ENCODE measurements at regions not wholly inside any gene's neighbourhood (a gene's known extent, or its start where the extent isn't known, plus 50 kb on each side); places are given as distances from the start of the nearest gene placed in this dataset.

DNA sequence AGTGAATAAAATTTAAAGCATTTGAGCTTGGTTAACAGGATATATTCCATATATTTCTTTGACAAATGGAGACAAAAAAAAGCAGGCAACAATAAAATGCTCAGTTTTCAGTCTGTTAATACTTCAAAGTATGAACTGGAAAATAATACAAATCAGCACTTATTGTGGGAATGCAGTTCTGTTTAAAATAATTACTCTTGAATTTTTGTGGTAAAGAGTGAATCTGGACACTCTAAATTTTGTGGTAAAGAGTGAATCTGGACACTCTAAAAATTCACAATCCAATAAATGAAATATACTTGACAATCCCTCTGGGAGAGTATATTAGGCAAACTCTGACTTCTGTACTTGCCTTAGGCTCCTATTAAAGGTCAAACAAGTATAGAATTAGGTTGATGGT, 141.9 kb upstream of the RASA1 start:
- TF ChIP-seq, protein P1, sequence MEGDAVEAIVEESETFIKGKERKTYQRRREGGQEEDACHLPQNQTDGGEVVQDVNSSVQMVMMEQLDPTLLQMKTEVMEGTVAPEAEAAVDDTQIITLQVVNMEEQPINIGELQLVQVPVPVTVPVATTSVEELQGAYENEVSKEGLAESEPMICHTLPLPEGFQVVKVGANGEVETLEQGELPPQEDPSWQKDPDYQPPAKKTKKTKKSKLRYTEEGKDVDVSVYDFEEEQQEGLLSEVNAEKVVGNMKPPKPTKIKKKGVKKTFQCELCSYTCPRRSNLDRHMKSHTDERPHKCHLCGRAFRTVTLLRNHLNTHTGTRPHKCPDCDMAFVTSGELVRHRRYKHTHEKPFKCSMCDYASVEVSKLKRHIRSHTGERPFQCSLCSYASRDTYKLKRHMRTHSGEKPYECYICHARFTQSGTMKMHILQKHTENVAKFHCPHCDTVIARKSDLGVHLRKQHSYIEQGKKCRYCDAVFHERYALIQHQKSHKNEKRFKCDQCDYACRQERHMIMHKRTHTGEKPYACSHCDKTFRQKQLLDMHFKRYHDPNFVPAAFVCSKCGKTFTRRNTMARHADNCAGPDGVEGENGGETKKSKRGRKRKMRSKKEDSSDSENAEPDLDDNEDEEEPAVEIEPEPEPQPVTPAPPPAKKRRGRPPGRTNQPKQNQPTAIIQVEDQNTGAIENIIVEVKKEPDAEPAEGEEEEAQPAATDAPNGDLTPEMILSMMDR (IDR thresholded peaks at IDR 0.05; ENCODE audit: poor library complexity, severe bottlenecking) = no peak
- TF ChIP-seq MXI1 (conservative IDR thresholded peaks at IDR 0.05; ENCODE audit: poor library complexity, severe bottlenecking) (no peak), SMC3 (conservative IDR thresholded peaks at IDR 0.05; ENCODE audit: poor library complexity) (no peak), EZH2 (IDR thresholded peaks at IDR 0.05; ENCODE audit: borderline replicate concordance, insufficient read depth, low read length, poor library complexity, severe bottlenecking) (no peak), RAD21 (conservative IDR thresholded peaks at IDR 0.05) (no peak), POLR2AphosphoS5 (IDR thresholded peaks at IDR 0.05) (no peak)
- TF ChIP-seq, protein P2, sequence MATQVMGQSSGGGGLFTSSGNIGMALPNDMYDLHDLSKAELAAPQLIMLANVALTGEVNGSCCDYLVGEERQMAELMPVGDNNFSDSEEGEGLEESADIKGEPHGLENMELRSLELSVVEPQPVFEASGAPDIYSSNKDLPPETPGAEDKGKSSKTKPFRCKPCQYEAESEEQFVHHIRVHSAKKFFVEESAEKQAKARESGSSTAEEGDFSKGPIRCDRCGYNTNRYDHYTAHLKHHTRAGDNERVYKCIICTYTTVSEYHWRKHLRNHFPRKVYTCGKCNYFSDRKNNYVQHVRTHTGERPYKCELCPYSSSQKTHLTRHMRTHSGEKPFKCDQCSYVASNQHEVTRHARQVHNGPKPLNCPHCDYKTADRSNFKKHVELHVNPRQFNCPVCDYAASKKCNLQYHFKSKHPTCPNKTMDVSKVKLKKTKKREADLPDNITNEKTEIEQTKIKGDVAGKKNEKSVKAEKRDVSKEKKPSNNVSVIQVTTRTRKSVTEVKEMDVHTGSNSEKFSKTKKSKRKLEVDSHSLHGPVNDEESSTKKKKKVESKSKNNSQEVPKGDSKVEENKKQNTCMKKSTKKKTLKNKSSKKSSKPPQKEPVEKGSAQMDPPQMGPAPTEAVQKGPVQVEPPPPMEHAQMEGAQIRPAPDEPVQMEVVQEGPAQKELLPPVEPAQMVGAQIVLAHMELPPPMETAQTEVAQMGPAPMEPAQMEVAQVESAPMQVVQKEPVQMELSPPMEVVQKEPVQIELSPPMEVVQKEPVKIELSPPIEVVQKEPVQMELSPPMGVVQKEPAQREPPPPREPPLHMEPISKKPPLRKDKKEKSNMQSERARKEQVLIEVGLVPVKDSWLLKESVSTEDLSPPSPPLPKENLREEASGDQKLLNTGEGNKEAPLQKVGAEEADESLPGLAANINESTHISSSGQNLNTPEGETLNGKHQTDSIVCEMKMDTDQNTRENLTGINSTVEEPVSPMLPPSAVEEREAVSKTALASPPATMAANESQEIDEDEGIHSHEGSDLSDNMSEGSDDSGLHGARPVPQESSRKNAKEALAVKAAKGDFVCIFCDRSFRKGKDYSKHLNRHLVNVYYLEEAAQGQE (IDR thresholded peaks at IDR 0.05; ENCODE audit: borderline replicate concordance) = no peak

Data from neural cell (in vitro differentiated cells).